A673 (cell line): ENCODE measurements at regions not wholly inside any gene's neighbourhood (a gene's known extent, or its start where the extent isn't known, plus 50 kb on each side); places are given as distances from the start of the nearest gene placed in this dataset.

ENCODE experiments used
- EZH2 ChIP-seq: fragments of 200-600 bp; sonication (generic); IDR thresholded peaks from 2 replicates; pipeline ENCODE4 v1.6.1; 2017; ENCODE audit warnings: borderline replicate concordance, low read depth, mild to moderate bottlenecking, mixed read lengths, antibody characterized with exemption, low read length; ENCODE audit not compliant: poor library complexity, severe bottlenecking
- TF ChIP-seq, protein P1 (sequence below): fragments of 300-800, 200-600 bp; sonication (generic); conservative IDR thresholded peaks from 2 replicates; pipeline ENCODE4 v1.5.1; 2017; ENCODE audit warnings: low read depth, mild to moderate bottlenecking, antibody characterized with exemption, low read length, moderate library complexity, mixed read lengths

DNA sequence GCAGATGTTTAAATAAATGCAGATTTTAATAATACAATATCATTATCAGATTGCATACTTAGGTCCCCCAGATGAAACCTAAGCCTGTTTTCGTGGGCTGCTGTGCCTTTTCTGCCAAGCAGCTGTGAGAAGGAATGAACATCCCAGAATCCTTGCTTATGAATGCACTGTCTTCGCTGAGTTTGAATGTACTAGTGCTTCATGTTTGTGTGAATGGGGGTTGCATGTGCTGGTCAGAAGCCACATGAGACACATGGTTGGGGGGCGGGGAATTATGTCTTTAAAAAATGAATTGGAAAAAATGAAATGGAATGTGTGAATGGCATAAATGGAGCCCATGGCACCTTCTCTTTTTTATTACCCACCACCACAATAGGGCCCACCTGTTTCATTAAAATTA is 125.4 kb upstream of the HSD17B12 start:
- TF ChIP-seq EZH2 = no peak
- TF ChIP-seq, protein P1, sequence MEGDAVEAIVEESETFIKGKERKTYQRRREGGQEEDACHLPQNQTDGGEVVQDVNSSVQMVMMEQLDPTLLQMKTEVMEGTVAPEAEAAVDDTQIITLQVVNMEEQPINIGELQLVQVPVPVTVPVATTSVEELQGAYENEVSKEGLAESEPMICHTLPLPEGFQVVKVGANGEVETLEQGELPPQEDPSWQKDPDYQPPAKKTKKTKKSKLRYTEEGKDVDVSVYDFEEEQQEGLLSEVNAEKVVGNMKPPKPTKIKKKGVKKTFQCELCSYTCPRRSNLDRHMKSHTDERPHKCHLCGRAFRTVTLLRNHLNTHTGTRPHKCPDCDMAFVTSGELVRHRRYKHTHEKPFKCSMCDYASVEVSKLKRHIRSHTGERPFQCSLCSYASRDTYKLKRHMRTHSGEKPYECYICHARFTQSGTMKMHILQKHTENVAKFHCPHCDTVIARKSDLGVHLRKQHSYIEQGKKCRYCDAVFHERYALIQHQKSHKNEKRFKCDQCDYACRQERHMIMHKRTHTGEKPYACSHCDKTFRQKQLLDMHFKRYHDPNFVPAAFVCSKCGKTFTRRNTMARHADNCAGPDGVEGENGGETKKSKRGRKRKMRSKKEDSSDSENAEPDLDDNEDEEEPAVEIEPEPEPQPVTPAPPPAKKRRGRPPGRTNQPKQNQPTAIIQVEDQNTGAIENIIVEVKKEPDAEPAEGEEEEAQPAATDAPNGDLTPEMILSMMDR = no peak
